SU-DHL-6 (cell line): ENCODE measurements at regions not wholly inside any gene's neighbourhood (a gene's known extent, or its start where the extent isn't known, plus 50 kb on each side); places are given as distances from the start of the nearest gene placed in this dataset.

ENCODE experiments used
- H2AFZ ChIP-seq: fragments of 200-600 bp; sonication (generic); 2 replicates; pipeline ENCODE4 v1.6.1; 2014; ENCODE audit warnings: low read depth, mild to moderate bottlenecking, moderate library complexity, mixed read lengths, antibody characterized with exemption, low read length; ENCODE audit not compliant: severe bottlenecking
- H3F3A ChIP-seq: fragments of 200-600 bp; shearing (Covaris generic); 2 replicates; pipeline ENCODE4 v1.6.0; 2016; ENCODE audit warnings: antibody characterized with exemption, mild to moderate bottlenecking; ENCODE audit not compliant: insufficient read depth
- H3K27ac ChIP-seq: fragments of 200-600 bp; sonication (generic); 2 replicates; pipeline ENCODE4 v1.5.1; 2016; ENCODE audit warnings: low read depth, mild to moderate bottlenecking, low read length, moderate library complexity, mixed read lengths
- H3K27me3 ChIP-seq: fragments of 200-600 bp; sonication (generic), shearing (Covaris generic); 2 replicates; pipeline ENCODE4 v1.6.0; 2014; ENCODE audit warnings: mild to moderate bottlenecking, low read length
- H3K36me3 ChIP-seq: fragments of 200-600 bp; sonication (generic); 2 replicates; pipeline ENCODE4 v1.6.1; 2014; ENCODE audit warnings: mild to moderate bottlenecking, low read length, mixed read lengths
- H3K4me2 ChIP-seq: fragments of 300-600, 200-600 bp; shearing (Covaris generic), sonication (generic); 2 replicates; pipeline ENCODE4 v1.6.0; 2014; ENCODE audit warnings: low read length, low read depth, mild to moderate bottlenecking; ENCODE audit not compliant: poor library complexity, severe bottlenecking
- H3K4me3 ChIP-seq: fragments of 200-600 bp; sonication (generic); 2 replicates; pipeline ENCODE4 v1.5.1; 2014; ENCODE audit warnings: antibody characterized with exemption, low read length, mild to moderate bottlenecking, mixed read lengths; ENCODE audit not compliant: insufficient read depth, poor library complexity, severe bottlenecking
- H3K79me2 ChIP-seq: fragments of 200-600 bp; sonication (generic); 2 replicates; pipeline ENCODE4 v1.6.1; 2014; ENCODE audit warnings: mild to moderate bottlenecking, low read length, moderate library complexity; ENCODE audit not compliant: insufficient read depth
- H3K9ac ChIP-seq: fragments of 200-600 bp; sonication (generic); 2 replicates; pipeline ENCODE4 v1.7.0; 2014; ENCODE audit warnings: mild to moderate bottlenecking, low read length
- H3K9me2 ChIP-seq: fragments of 200-600 bp; sonication (generic); replicated peaks from 2 replicates; pipeline ENCODE4 v1.6.1; 2014; ENCODE audit warnings: low read length; ENCODE audit not compliant: insufficient read depth
- H3K9me3 ChIP-seq: fragments of 200-600 bp; sonication (generic); 2 replicates; pipeline ENCODE4 v1.6.1; 2014; ENCODE audit warnings: low read length, mixed read lengths; ENCODE audit not compliant: insufficient read depth
- H4K20me1 ChIP-seq: fragments of 200-600 bp; sonication (generic); 2 replicates; pipeline ENCODE4 v1.6.1; 2014; ENCODE audit warnings: low read depth, mild to moderate bottlenecking, antibody characterized with exemption, low read length, moderate library complexity, mixed read lengths
- CTCF ChIP-seq: fragments of 200-600 bp; sonication (generic); IDR thresholded peaks from one replicate; pipeline ENCODE4 v1.5.1; 2017; ENCODE audit warnings: antibody characterized with exemption, mild to moderate bottlenecking, low read length, moderate library complexity; ENCODE audit not compliant: insufficient read depth, poor library complexity, severe bottlenecking
- EZH2phosphoT487 ChIP-seq: fragments of 200-600 bp; sonication (generic), shearing (Covaris generic); conservative IDR thresholded peaks from 2 replicates; pipeline ENCODE4 v1.6.1; 2018; ENCODE audit warnings: mild to moderate bottlenecking, antibody characterized with exemption, low read length, moderate library complexity, mixed read lengths

- Histone ChIP-seq H3K9me3 (no peaks in the 10 kb centered on the region), H4K20me1 (no peaks in the 10 kb centered on the region), H3K9me2 (no peaks in the 10 kb centered on the region), H3F3A (no peaks in the 10 kb centered on the region), H3K79me2 (no peaks in the 10 kb centered on the region), H3K27ac (no peak overlapping the region), H3K9ac (no peak overlapping the region), H3K27me3 (no peaks in the 10 kb centered on the region), H2AFZ (no peak overlapping the region), H3K4me2 (no peak overlapping the region), H3K4me3 (no peak overlapping the region), H3K36me3 (no peaks in the 10 kb centered on the region)
- TF ChIP-seq EZH2phosphoT487, result no peak
- TF ChIP-seq CTCF, result no peak
Observed at GRCh38 chr4:60794372-60794771, 405.8 kb upstream of the ADGRL3 start.

- no peaks in the 10 kb centered on the region for H3K9me2 ChIP-seq
- H3K27me3 ChIP-seq, result no peaks in the 10 kb centered on the region
- H3F3A ChIP-seq, result no peaks in the 10 kb centered on the region
- H3K9ac ChIP-seq, result no peak overlapping the region
- no peaks in the 10 kb centered on the region for H3K79me2 ChIP-seq
- H2AFZ ChIP-seq, result no peak overlapping the region
- no peaks in the 10 kb centered on the region for H4K20me1 ChIP-seq
- no peak for TF ChIP-seq EZH2phosphoT487
- no peak overlapping the region for H3K27ac ChIP-seq
- no peak overlapping the region for H3K4me2 ChIP-seq
- H3K9me3 ChIP-seq, result no peaks in the 10 kb centered on the region
- no peaks in the 10 kb centered on the region for H3K36me3 ChIP-seq
- no peak overlapping the region for H3K4me3 ChIP-seq
Observed at GRCh38 chr4:60799214-60799613, 400.9 kb upstream of the ADGRL3 start.

- H3K79me2 ChIP-seq, result no peaks in the 10 kb centered on the region
- no peaks in the 10 kb centered on the region for H3F3A ChIP-seq
- H3K9ac ChIP-seq, result no peak overlapping the region
- H3K9me3 ChIP-seq, result no peaks in the 10 kb centered on the region
- no peaks in the 10 kb centered on the region for H3K9me2 ChIP-seq
- no peak for TF ChIP-seq EZH2phosphoT487
- TF ChIP-seq CTCF, result no peak
- H3K4me2 ChIP-seq, result no peak overlapping the region
- no peak overlapping the region for H3K4me3 ChIP-seq
- no peaks in the 10 kb centered on the region for H4K20me1 ChIP-seq
- H3K27ac ChIP-seq, result no peak overlapping the region
- H3K27me3 ChIP-seq, result no peaks in the 10 kb centered on the region
- no peaks in the 10 kb centered on the region for H3K36me3 ChIP-seq
- no peak overlapping the region for H2AFZ ChIP-seq
Observed at GRCh38 chr4:60800701-60801100, 399.4 kb upstream of the ADGRL3 start.

- no peaks in the 10 kb centered on the region for H3K27me3 ChIP-seq
- H2AFZ ChIP-seq, result peak overlapping the region; percentile 82
- H4K20me1 ChIP-seq, result no peaks in the 10 kb centered on the region
- no peak for TF ChIP-seq EZH2phosphoT487
- no peak for TF ChIP-seq CTCF
- peak overlapping the region; percentile 28 for H3K4me2 ChIP-seq
- H3K9me3 ChIP-seq, result no peaks in the 10 kb centered on the region
- H3K9me2 ChIP-seq, result no peaks in the 10 kb centered on the region
- H3F3A ChIP-seq, result no peaks in the 10 kb centered on the region
- no peaks in the 10 kb centered on the region for H3K36me3 ChIP-seq
- no peak overlapping the region for H3K27ac ChIP-seq
- no peaks in the 10 kb centered on the region for H3K79me2 ChIP-seq
- no peak overlapping the region for H3K9ac ChIP-seq
- H3K4me3 ChIP-seq, result no peak overlapping the region
Observed at GRCh38 chr4:60805500-60806313, 394.4 kb upstream of the ADGRL3 start.
